COLO668 (cell line): ENCODE measurements at regions not wholly inside any gene's neighbourhood (a gene's known extent, or its start where the extent isn't known, plus 50 kb on each side); places are given as distances from the start of the nearest gene placed in this dataset.
"Not testable (repeated sequence)": the region's sequence is repeated elsewhere in the genome, so short reads cannot be mapped to it uniquely, and the experiment has no call there.

Experiments used
- DNase-seq: peaks from one replicate; lab custom pipeline; 2025; ENCODE audit not compliant: unreplicated experiment; lab: John Stamatoyannopoulos, UW

DNA sequence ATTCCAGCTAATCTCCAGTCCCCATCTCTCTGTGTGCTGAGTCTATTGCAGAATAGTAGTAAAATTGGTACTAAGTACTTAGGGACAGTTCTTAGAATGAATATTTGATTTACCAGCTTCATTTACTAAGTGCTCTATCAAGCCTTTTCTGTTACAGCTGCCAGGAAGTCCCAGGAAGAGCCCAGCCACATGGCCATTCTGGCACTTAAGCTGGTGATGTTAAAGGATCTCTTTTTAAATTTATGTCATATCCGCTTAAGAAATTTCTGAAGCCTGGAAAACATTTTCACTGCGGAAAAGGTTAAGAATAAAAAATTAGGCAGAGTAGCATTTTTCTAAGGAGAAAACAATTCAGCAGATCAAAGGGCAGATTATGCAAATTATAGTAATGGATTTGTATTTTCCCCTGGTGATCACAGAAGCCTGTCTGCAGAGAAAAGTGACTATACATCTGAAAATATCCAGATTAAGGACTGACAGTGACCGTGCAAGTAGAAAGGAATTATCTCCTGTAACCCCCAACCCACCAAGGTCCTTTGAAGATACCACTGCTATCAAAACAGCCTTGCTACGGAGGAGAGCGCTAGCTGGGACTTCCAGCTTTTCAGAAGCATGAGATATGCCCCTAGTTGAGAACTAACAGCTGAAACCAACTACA lies 260.8 kb downstream of the SH3BP4 start:
- DNase-seq, result no peak

DNA sequence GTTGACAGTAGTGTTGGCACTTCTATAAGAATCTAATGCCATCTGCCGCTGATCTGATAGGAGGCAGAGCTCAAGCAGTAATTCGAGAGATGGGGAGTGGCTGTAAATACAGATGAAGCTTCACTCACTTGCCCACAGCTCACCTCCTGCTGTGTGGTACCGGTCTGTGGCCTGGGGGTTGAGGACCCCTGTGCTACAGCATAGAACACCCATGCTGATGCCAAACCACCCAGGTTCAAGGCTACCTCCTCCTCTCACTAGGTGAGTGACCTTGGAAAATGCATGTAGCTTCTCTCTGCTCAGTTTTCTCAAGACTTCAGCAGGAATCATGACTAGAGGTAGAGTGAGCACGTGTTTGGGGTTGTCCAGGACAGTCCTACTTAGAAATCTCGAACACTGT lies 263.4 kb downstream of the SH3BP4 start:
- no peak for DNase-seq

- no peak for DNase-seq
Measured at GRCh38 chr2:235216901-235217300, 265.1 kb downstream of the SH3BP4 start.

DNA sequence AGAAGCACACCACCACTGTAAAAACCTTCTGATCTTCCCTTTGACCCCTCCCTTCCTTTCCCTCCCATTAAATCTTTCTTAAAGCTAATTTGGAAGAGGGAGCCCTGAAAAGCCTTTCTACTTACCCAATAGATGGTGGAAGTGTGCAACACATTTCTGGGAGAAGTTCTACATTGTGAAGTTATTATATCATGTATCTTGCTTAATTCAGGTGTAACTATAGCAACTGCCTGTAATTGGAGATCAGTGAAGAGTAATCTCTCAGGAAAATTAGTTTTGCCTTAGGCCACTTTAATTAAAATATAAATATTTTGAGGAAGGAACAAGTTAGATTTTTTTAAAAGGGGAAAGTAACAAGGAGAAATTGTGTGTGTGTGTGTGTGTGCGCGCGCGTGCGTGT lies 266.0 kb downstream of the SH3BP4 start:
- no peak for DNase-seq

GRCh38 chr2:235218486-235218907 lies 266.7 kb downstream of the SH3BP4 start:
- no peak for DNase-seq

- DNase-seq, result no peak
Measured at GRCh38 chr2:235219048-235219447, 267.2 kb downstream of the SH3BP4 start.

- DNase-seq, result no peak
Measured at GRCh38 chr2:235220331-235220730, 268.5 kb downstream of the SH3BP4 start.

GRCh38 chr2:235223011-235223410 lies 270.8 kb upstream of the AGAP1 start:
- no peak for DNase-seq

GRCh38 chr2:235224410-235224809 lies 269.4 kb upstream of the AGAP1 start:
- DNase-seq, result no peak

- no peak for DNase-seq
Measured at GRCh38 chr2:235225261-235225660, 268.6 kb upstream of the AGAP1 start.

GRCh38 chr2:235227590-235227989 lies 266.3 kb upstream of the AGAP1 start:
- DNase-seq, result no peak

DNA sequence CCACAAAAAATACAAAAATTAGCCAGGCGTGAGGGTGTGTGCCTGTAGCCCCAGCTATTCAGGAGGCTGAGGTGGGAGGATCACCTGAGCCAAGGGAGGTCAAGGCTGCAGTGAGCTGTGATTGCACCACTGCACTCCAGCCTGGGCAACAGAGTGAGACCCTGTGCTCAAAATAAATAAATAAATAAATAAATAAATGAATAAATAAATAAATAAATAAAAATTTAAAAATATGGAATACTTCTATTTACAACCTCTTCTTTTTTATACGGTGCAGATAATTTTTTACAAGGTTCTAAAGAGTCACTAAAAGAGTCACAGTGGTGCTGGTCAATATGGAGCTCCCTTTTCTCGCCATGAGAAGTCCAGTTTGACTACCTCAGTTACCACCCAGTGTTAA lies 265.4 kb upstream of the AGAP1 start:
- DNase-seq, result not testable (repeated sequence)

DNA sequence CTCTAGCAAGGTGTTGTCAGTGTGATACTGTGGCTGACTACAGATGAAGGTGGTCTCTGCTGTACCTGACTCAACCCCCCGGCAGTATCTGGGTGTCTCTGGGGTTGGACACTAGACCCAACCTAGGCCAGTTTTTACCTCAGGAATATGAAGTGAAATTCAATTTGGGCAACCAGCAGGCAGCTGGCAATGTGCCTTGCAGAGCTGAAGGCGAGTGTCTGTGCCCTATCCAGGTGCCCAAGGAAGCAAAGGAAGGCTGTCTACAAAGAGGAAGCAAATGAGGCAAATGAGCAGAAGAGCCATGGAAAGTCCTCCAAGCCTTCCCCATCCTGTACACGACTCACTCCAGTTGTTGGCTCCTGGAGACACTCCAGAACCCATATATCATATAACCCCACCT lies 264.6 kb upstream of the AGAP1 start:
- no peak for DNase-seq

GRCh38 chr2:235230821-235231601 lies 262.8 kb upstream of the AGAP1 start:
- no peak for DNase-seq

GRCh38 chr2:235232449-235233433 lies 261.1 kb upstream of the AGAP1 start:
- no peak for DNase-seq

GRCh38 chr2:235234736-235235135 lies 259.1 kb upstream of the AGAP1 start:
- DNase-seq, result no peak

- DNase-seq, result no peak
Measured at GRCh38 chr2:235235977-235236767, 257.7 kb upstream of the AGAP1 start.

- DNase-seq, result no peak
Measured at GRCh38 chr2:235238537-235238936, 255.3 kb upstream of the AGAP1 start.

GRCh38 chr2:235240574-235240973 lies 253.3 kb upstream of the AGAP1 start:
- DNase-seq, result no peak
